ENCODE measurements at regions not wholly inside any gene's neighbourhood (a gene's known extent, or its start where the extent isn't known, plus 50 kb on each side); places are given as distances from the start of the nearest gene placed in this dataset.
A peak's percentile ranks its signal among the peaks of the same experiment; 100 is the strongest.

GRCh38 chr2:111702804-111703196, 181.2 kb downstream of the ANAPC1 start:
- Histone ChIP-seq H3K27me3 (no peaks in the 10 kb centered on the region), H3K4me1 (no peaks in the 10 kb centered on the region), H3K9me3 (no peaks in the 10 kb centered on the region), H3K4me3 (no peak overlapping the region), H3K27ac (no peak overlapping the region), H3K36me3 (no peaks in the 10 kb centered on the region)
- FAIRE-seq (no peak), DNase-seq (peak in 1 of 6 donors; percentile 8), ATAC-seq (no peak)
- WGBS, 2 donors, result 60 to 62% methylated on average over 7 of the region's 7 CpGs
- no peak for TF ChIP-seq CTCF (IDR thresholded peaks at IDR 0.05)
- intact Hi-C loops (cut with DNase I), result no loop called here

GRCh38 chr2:111703759-111704158, 180.2 kb downstream of the ANAPC1 start:
- Histone ChIP-seq H3K27ac (no peak overlapping the region), H3K4me1 (no peaks in the 10 kb centered on the region), H3K4me3 (no peak overlapping the region), H3K36me3 (no peaks in the 10 kb centered on the region), H3K27me3 (no peaks in the 10 kb centered on the region), H3K9me3 (no peaks in the 10 kb centered on the region)
- intact Hi-C loops (cut with DNase I), result no loop called here
- peak in 1 of 6 donors; percentile 4 for DNase-seq
- no peak for TF ChIP-seq CTCF (IDR thresholded peaks at IDR 0.05)
- FAIRE-seq, result no peak
- WGBS, 2 donors, result 92 to 96% methylated on average over 5 of the region's 5 CpGs
- ATAC-seq, result no peak

GRCh38 chr2:111704246-111704645, 179.7 kb downstream of the ANAPC1 start:
- DNase-seq (peak in 1 of 6 donors; percentile 8), FAIRE-seq (no peak), ATAC-seq (no peak)
- TF ChIP-seq CTCF (IDR thresholded peaks at IDR 0.05), result no peak
- WGBS, 2 donors, result 83 to 89% methylated on average over 6 of the region's 6 CpGs
- Histone ChIP-seq H3K9me3 (no peaks in the 10 kb centered on the region), H3K27me3 (no peaks in the 10 kb centered on the region), H3K27ac (no peak overlapping the region), H3K4me1 (no peaks in the 10 kb centered on the region), H3K36me3 (no peaks in the 10 kb centered on the region), H3K4me3 (no peak overlapping the region)
- intact Hi-C loops (cut with DNase I), result no loop called here

GRCh38 chr2:111705239-111705638, 178.8 kb downstream of the ANAPC1 start:
- FAIRE-seq (no peak), DNase-seq (no peak), ATAC-seq (no peak)
- TF ChIP-seq CTCF (IDR thresholded peaks at IDR 0.05), result no peak
- Histone ChIP-seq H3K4me1 (no peaks in the 10 kb centered on the region), H3K27ac (peak overlapping the region in 2 of 4 donors; percentile 28 to 52), H3K4me3 (no peak overlapping the region), H3K9me3 (no peaks in the 10 kb centered on the region), H3K36me3 (no peaks in the 10 kb centered on the region), H3K27me3 (no peaks in the 10 kb centered on the region)
- WGBS, 2 donors, result 76% methylated on average over 7 of the region's 7 CpGs
- intact Hi-C loops (cut with DNase I), result no loop called here

- WGBS, 2 donors, result 68 to 70% methylated on average over 6 of the region's 6 CpGs
- FAIRE-seq, result no peak
- no peak for TF ChIP-seq CTCF (IDR thresholded peaks at IDR 0.05)
- Histone ChIP-seq H3K9me3 (no peaks in the 10 kb centered on the region), H3K4me3 (no peak overlapping the region), H3K27me3 (no peaks in the 10 kb centered on the region), H3K4me1 (no peaks in the 10 kb centered on the region), H3K27ac (peak overlapping the region in 2 of 4 donors; percentile 28 to 52), H3K36me3 (no peaks in the 10 kb centered on the region)
- intact Hi-C loops (cut with DNase I), result no loop called here
- ATAC-seq, result peak in 3 of 4 donors; percentile 36 to 60 (median 52)
- DNase-seq, result no peak
Measured at GRCh38 chr2:111705711-111706336, 178.2 kb downstream of the ANAPC1 start.
